ENCODE measurements at regions not wholly inside any gene's neighbourhood (a gene's known extent, or its start where the extent isn't known, plus 50 kb on each side); places are given as distances from the start of the nearest gene placed in this dataset.

GRCh38 chr2:16401761-16402300, 263.8 kb downstream of the CYRIA start:
- H4K20me1 ChIP-seq (ENCODE audit: insufficient read depth, low read length) = no peaks in the 10 kb centered on the region
- H3K27ac ChIP-seq (ENCODE audit: insufficient read depth, low read length) = no peak overlapping the region
- H4K91ac ChIP-seq (ENCODE audit: insufficient read depth, low read depth, low read length) = no peak overlapping the region
- H3K4me2 ChIP-seq (ENCODE audit: low read depth, low read length) = no peak overlapping the region
- H2BK5ac ChIP-seq (ENCODE audit: low read depth, low read length, poor library complexity, severe bottlenecking) = no peak overlapping the region
- no peak overlapping the region for H3K56ac ChIP-seq (ENCODE audit: extremely low read depth, insufficient read depth, low read length)
- intact Hi-C loops (cut with micrococcal nuclease) (no loop called here), dilution Hi-C loops (cut with HindIII; ENCODE audit: low sequenced_read_pairs, unreplicated experiment) (no loop called here), in situ Hi-C loops (cut with MboI; ENCODE audit: low sequenced_read_pairs) (no loop called here)
- no peak overlapping the region for H3K4ac ChIP-seq (ENCODE audit: low read depth, low read length)
- no CpG with 5 or more reads among the region's 7 CpGs for WGBS, 2 experiments (ENCODE audit: extremely low coverage in 2 of 2, insufficient read length in 1 of 2)
- no peaks in the 10 kb centered on the region for H3K79me1 ChIP-seq (ENCODE audit: low read depth in 1 of 2, low read length in 2 of 2)
- no peak overlapping the region for H3K23ac ChIP-seq (ENCODE audit: low read depth, low read length)
- no peak overlapping the region for H2BK120ac ChIP-seq (ENCODE audit: low read depth, low read length)
- no peak overlapping the region for H3K14ac ChIP-seq (replicated peaks; ENCODE audit: low read depth, low read length)
- H3K18ac ChIP-seq (ENCODE audit: low read depth, low read length) = no peak overlapping the region
- peaks cover 24% of the 10 kb centered on the region for H3K9me3 ChIP-seq (ENCODE audit: control insufficient read depth, insufficient read depth, low read length)
- no peak for ATAC-seq (ENCODE audit: low read depth)
- no peak for TF ChIP-seq SMC3 (IDR thresholded peaks at IDR 0.05; ENCODE audit: low read depth, low read length)
- no peak for TF ChIP-seq ELK1 (IDR thresholded peaks at IDR 0.05; ENCODE audit: borderline replicate concordance, low read depth, low read length)
- TF ChIP-seq FOS (IDR thresholded peaks at IDR 0.05; ENCODE audit: low read depth, low read length) = no peak
- no peak for TF ChIP-seq CEBPB (IDR thresholded peaks at IDR 0.05; ENCODE audit: low read depth, low read length)
- TF ChIP-seq NFE2L2 (IDR thresholded peaks at IDR 0.05; ENCODE audit: low read depth, low read length) = no peak
- no peak for TF ChIP-seq MXI1 (IDR thresholded peaks at IDR 0.05; ENCODE audit: borderline replicate concordance, low read depth, low read length)
- TF ChIP-seq MAFK (IDR thresholded peaks at IDR 0.05; ENCODE audit: low read depth, low read length) = no peak
- TF ChIP-seq RCOR1 (IDR thresholded peaks at IDR 0.05; ENCODE audit: insufficient replicate concordance, low read length) = no peak
- no peak for TF ChIP-seq BHLHE40 (IDR thresholded peaks at IDR 0.05; ENCODE audit: low read depth, low read length)
- no peak for TF ChIP-seq CHD1 (IDR thresholded peaks at IDR 0.05; ENCODE audit: low read depth, low read length)
- TF ChIP-seq POLR2A (IDR thresholded peaks at IDR 0.05; ENCODE audit: low read depth, low read length) = no peak
- no peak for TF ChIP-seq RAD21 (IDR thresholded peaks at IDR 0.05; ENCODE audit: low read length)
- TF ChIP-seq MAZ (IDR thresholded peaks at IDR 0.05; ENCODE audit: borderline replicate concordance, low read depth, low read length) = no peak
- no peak for TF ChIP-seq RFX5 (IDR thresholded peaks at IDR 0.05; ENCODE audit: low read depth, low read length)
- H3K9ac ChIP-seq (ENCODE audit: low read depth, low read length) = no peak overlapping the region
- H2BK15ac ChIP-seq (ENCODE audit: low read depth, low read length) = no peak overlapping the region
- H2BK20ac ChIP-seq (ENCODE audit: low read depth, low read length) = no peak overlapping the region
- no peaks in the 10 kb centered on the region for H3K36me3 ChIP-seq (ENCODE audit: control insufficient read depth, insufficient read depth, low read length)
- H3K27me3 ChIP-seq (ENCODE audit: control insufficient read depth, insufficient read depth, low read length) = no peaks in the 10 kb centered on the region
- H2AK5ac ChIP-seq (ENCODE audit: low read depth, low read length) = no peak overlapping the region
- H3K9me1 ChIP-seq (ENCODE audit: insufficient read depth, low read length) = no peaks in the 10 kb centered on the region
- POLR2A ChIA-PET (ENCODE audit: unreplicated experiment) = no interaction called here
- no peak overlapping the region for H2AK9ac ChIP-seq (replicated peaks; ENCODE audit: low read depth, low read length, poor library complexity)
- peak overlapping the region; percentile 43 for H2AFZ ChIP-seq (replicated peaks; ENCODE audit: low read length, poor library complexity)
- no peak overlapping the region for H3K4me3 ChIP-seq (ENCODE audit: insufficient read depth, low read depth, low read length)
- CTCF ChIA-PET = no interaction called here
- H3K4me1 ChIP-seq (ENCODE audit: control insufficient read depth, insufficient read depth, low read length) = no peaks in the 10 kb centered on the region
- H4K8ac ChIP-seq (ENCODE audit: low read depth in 2 of 2, low read length in 2 of 2) = no peak overlapping the region
- H4K5ac ChIP-seq (ENCODE audit: low read depth, low read length) = no peak overlapping the region
- no peak for DNase-seq
- no TSS peak for BruUV-seq (replicated peaks)

Data from IMR-90 (cell line).